Gastroesophageal sphincter (tissue), 3 donors: ENCODE measurements at regions not wholly inside any gene's neighbourhood (a gene's known extent, or its start where the extent isn't known, plus 50 kb on each side); places are given as distances from the start of the nearest gene placed in this dataset.

Experiments used
- CTCF ChIP-seq, 4 experiments: fragments of 200-600 bp in 2 of 4; fragments of 450-650 bp in 2 of 4; sonication (generic) in 1 of 4; IDR thresholded peaks; one replicate each; pipeline ENCODE4 v1.5.1; 2017 to 2019; ENCODE audit warnings: antibody characterized with exemption in 4 of 4, mild to moderate bottlenecking in 2 of 4, moderate library complexity in 2 of 4
- EP300 ChIP-seq: sonication (generic); formaldehyde crosslinking; IDR thresholded peaks from one replicate; pipeline ENCODE4 v1.6.1; 2017; ENCODE audit warnings: antibody characterized with exemption, mild to moderate bottlenecking
- POLR2A ChIP-seq, 2 donors: fragments of 450-650 bp; IDR thresholded peaks; one replicate each; pipeline ENCODE4 v1.6.1; 2017; ENCODE audit warnings: antibody characterized with exemption in 2 of 2, mild to moderate bottlenecking in 2 of 2, moderate library complexity in 1 of 2
- POLR2AphosphoS5 ChIP-seq: sonication (generic); formaldehyde crosslinking; IDR thresholded peaks from one replicate; pipeline ENCODE4 v1.6.1; 2017; ENCODE audit warnings: antibody characterized with exemption

- no peak for TF ChIP-seq EP300
- no peak for TF ChIP-seq POLR2AphosphoS5
- no peak for TF ChIP-seq CTCF (IDR thresholded peaks at IDR 0.05)
- no peak for TF ChIP-seq POLR2A (IDR thresholded peaks at IDR 0.05)
Observed at GRCh38 chr7:16038906-16039305, 352.4 kb upstream of the MEOX2 start.
